ENCODE measurements at regions not wholly inside any gene's neighbourhood (a gene's known extent, or its start where the extent isn't known, plus 50 kb on each side); places are given as distances from the start of the nearest gene placed in this dataset.

- DNase-seq: no peak
These were observed 53.3 kb downstream of the FOXD1 start for GRCh38 chr5:73395256-73395655.

DNA sequence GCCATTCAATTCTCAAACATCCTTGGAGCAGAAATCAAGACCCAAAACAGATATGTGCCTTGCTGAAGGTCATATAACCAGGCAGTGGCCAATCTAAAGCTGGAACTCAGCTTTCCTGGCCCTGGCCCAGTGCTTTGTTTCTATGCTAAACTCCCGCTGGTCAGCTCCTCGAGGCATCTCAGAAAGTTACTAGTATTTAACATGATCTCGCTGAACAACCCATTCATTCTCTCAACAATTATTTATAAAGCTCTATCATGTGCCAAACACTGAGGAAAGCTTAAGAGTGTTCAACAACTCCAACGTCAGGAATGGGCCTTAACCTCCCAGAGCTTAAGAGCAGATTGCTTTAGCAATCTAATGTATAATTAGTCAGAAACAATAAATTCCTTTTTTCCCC is 54.0 kb downstream of the FOXD1 start:
- DNase-seq: no peak

GRCh38 chr5:73393611-73394489 is 54.7 kb downstream of the FOXD1 start:
- peak; percentile 83 for DNase-seq

- DNase-seq: no peak
These were observed 55.8 kb downstream of the FOXD1 start for GRCh38 chr5:73392775-73393174.

GRCh38 chr5:73391441-73391881 is 57.1 kb downstream of the FOXD1 start:
- no peak for DNase-seq

DNA sequence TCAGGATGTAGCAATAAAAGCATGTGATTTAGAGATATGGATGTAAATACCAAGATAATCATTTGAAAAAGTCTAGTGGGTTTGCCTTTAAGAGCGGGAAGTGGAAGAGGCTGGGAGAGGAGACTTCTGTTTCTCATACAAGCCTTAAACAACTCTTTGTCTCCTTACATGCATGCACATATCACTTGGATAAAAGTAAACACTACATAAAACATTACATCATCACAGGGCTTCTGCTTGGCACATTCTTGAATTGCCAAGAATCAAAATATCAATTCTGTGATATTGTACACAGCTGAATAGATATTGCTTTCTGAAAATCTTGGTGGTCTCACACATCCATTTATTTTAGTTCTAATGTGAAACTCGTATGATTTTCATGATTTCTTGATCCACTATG is 57.6 kb downstream of the FOXD1 start:
- DNase-seq: no peak

DNA sequence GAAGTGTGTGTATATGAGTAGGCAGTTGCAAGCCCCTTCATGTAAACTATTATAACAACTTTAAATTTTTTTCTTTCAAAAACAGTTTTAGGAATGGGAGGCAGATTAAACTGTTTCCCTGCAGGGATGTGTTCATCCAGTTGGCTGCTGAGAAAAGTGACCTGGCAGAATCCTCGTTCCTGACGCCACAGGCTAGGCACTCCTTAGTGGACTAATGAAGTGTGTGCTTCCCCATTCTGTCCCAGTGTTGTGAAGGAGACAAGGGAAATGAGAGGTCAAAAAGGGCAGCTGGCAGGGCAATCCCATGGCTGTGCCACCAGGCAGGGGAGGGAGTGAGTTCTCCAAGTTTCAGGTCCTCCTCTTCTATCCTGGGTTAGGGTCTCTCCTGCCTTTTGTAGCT is 59.8 kb downstream of the FOXD1 start:
- DNase-seq: no peak

DNA sequence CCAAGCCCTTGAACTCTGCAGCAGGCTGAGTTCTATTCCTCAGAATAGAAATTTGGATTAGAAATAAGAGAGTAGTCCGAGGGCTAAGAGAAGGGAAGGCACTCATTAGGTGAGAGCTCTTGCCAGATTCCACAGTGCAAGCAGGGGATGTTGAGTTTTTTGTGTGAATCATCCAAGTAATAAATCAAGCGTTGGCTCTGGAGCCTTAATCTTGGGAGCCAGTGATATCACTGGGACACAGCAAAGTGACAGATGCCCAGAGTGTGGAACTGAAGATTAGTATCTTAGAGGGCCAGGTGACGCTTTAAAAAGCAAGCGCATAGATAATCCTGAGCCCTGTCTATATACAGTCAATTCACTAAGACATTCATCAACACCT is 60.3 kb downstream of the FOXD1 start:
- no peak for DNase-seq

- peak; percentile 71 for DNase-seq
These were observed 60.8 kb downstream of the FOXD1 start for GRCh38 chr5:73387601-73388305.

- DNase-seq: no peak
These were observed 61.4 kb downstream of the FOXD1 start for GRCh38 chr5:73387149-73387591.

GRCh38 chr5:73384861-73385260 is 63.7 kb downstream of the FOXD1 start:
- no peak for DNase-seq

DNA sequence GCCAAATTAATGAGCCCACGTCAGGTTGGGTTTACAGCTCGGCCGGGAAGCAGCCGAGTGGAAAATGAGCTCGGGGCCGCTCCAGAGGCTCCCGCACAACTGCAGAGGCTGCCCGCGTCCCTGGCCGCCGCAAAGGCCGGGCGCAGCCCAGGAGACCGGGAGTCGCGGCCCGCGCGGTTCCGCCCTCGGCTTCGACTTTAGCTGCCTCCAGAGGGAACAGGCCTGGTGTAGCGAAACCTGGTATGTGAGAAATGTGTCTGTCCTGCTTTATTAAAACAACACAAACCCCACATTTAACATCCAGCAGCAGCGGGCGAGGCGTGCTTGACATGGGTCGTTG is 66.2 kb downstream of the FOXD1 start:
- DNase-seq: no peak

GRCh38 chr5:73381590-73382400 is 66.8 kb downstream of the FOXD1 start:
- no peak for DNase-seq

DNA sequence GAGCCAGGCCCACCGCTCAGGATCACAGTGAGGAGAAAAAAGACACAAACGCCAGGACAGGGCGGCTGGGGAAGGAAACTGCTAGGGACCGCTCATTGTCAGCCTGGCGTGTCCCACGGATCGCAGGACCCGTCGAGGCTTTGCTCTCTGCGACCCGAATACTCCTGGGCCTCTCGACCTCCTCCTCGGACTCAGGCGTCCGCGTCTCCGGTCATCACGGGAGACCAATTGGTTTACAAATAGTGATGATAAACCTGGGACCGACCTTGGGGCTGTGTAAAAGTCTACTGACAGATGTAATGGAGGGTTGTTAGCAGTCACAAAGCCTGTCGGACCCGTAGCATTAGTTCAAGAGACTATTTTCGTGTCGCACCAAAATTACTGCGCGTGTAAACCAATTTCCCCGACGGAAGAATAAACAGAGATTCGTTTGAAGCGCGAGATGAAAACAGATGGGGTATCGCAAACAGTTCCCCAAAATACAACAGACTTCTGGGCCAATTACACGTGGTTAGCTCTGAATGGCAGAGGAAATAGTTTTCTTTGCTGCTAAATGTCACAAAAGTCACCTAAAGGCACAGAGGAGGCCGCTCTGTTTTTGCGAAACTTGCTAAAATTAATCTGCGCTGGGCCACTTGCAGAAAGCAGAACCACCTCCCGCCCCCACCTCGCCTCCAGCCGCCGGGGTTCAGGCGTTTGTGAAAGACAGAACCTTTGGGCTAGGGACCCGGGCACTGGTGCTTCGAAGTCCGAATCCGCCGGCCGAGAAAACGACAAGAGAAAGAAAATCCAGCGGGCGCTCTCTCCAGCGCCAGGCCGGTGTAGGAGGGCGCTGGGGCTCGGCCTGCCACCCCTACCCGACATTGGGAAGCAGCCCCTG is 67.6 kb downstream of the FOXD1 start:
- no peak for DNase-seq

GRCh38 chr5:73380041-73380440 is 68.5 kb downstream of the FOXD1 start:
- no peak for DNase-seq

DNA sequence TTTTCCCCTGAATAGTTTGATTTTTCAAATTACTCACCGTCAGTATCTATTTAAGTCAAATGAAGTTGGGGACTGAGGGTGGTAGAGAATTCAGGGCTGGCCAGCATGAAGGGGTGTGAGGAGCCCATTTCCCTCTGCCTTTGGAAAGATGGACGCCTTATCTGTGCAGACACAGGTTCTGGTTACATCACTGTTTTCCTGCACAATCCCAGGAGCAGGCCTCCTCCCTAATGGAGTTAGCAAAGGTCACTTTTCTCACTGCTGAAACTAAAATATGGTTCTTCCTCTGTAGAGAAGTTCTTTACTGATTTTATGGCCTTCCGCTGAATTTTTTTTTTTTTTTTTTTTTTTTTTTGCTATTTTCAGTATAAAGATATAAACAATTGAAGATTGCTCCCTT is 69.1 kb downstream of the FOXD1 start:
- DNase-seq: no peak

GRCh38 chr5:73378765-73379164 is 69.8 kb downstream of the FOXD1 start:
- no peak for DNase-seq

DNA sequence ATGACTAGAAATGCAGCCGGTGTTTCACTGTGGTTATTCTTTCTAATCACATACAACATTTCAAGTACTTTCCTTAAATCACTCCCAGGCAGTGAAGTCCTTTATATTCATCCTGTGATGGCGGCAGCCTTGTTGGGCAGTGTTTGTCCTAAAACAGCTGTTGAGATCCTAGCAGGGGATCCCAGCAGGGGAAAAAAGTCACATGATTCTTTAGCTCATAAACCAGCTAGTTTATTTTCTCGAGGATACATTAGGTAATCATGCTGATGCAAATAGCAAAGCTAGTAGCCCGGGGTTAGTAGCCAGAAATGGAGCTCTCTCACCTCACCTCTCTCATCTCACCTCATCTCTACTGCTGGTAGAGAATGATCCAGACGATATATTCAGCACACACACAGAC is 70.5 kb downstream of the FOXD1 start:
- DNase-seq: no peak

- no peak for DNase-seq
These were observed 71.9 kb downstream of the FOXD1 start for GRCh38 chr5:73376618-73377170.

GRCh38 chr5:73375949-73376348 is 72.6 kb downstream of the FOXD1 start:
- DNase-seq: no peak

DNA sequence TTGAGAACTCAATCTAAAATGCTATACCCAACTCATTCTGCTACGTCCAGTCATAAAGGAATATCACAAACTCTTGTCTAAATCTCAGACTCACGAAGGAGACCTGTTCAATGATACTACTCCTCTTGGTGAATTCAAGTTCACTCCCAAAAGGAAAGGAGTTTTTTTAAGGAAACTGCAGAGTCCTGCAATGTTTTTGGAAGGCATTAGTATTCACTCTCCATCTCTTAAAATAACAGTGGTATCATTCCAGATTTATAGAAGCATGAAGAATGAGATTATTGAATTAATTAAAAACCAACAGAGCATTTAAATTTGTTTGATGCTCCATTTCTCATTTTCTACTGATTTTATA is 73.4 kb downstream of the FOXD1 start:
- no peak for DNase-seq

GRCh38 chr5:73374520-73375190 is 73.9 kb downstream of the FOXD1 start:
- DNase-seq: no peak
